ENCODE measurements at regions not wholly inside any gene's neighbourhood (a gene's known extent, or its start where the extent isn't known, plus 50 kb on each side); places are given as distances from the start of the nearest gene placed in this dataset.

- TF ChIP-seq CTCF (IDR thresholded peaks at IDR 0.05; ENCODE audit: low read depth, low read length, missing control alignments), result no peak
- H3K4me3 ChIP-seq (ENCODE audit: low read depth, low read length), result no peak overlapping the region
- in situ Hi-C loops (cut with HindIII; ENCODE audit: low sequenced_read_pairs), result no loop called here
- no peak for DNase-seq (ENCODE audit: low read depth)
Observed at GRCh38 chr1:232551386-232551785, 78.5 kb downstream of the SIPA1L2 start.

GRCh38 chr1:232550007-232550406, 79.9 kb downstream of the SIPA1L2 start:
- TF ChIP-seq CTCF (IDR thresholded peaks at IDR 0.05; ENCODE audit: low read depth, low read length, missing control alignments), result no peak
- in situ Hi-C loops (cut with HindIII; ENCODE audit: low sequenced_read_pairs), result no loop called here
- no peak overlapping the region for H3K4me3 ChIP-seq (ENCODE audit: low read depth, low read length)
- DNase-seq (ENCODE audit: low read depth), result no peak

- TF ChIP-seq CTCF (IDR thresholded peaks at IDR 0.05; ENCODE audit: low read depth, low read length, missing control alignments), result no peak
- DNase-seq (ENCODE audit: low read depth), result no peak
- no peak overlapping the region for H3K4me3 ChIP-seq (ENCODE audit: low read depth, low read length)
- in situ Hi-C loops (cut with HindIII; ENCODE audit: low sequenced_read_pairs), result no loop called here
Observed at GRCh38 chr1:232548691-232549090, 81.2 kb downstream of the SIPA1L2 start.

GRCh38 chr1:232547938-232548484, 81.9 kb downstream of the SIPA1L2 start:
- no peak for DNase-seq (ENCODE audit: low read depth)
- no peak overlapping the region for H3K4me3 ChIP-seq (ENCODE audit: low read depth, low read length)
- TF ChIP-seq CTCF (IDR thresholded peaks at IDR 0.05; ENCODE audit: low read depth, low read length, missing control alignments), result no peak
- in situ Hi-C loops (cut with HindIII; ENCODE audit: low sequenced_read_pairs), result no loop called here

- no peak for TF ChIP-seq CTCF (IDR thresholded peaks at IDR 0.05; ENCODE audit: low read depth, low read length, missing control alignments)
- H3K4me3 ChIP-seq (ENCODE audit: low read depth, low read length), result no peak overlapping the region
- in situ Hi-C loops (cut with HindIII; ENCODE audit: low sequenced_read_pairs), result no loop called here
- DNase-seq (ENCODE audit: low read depth), result no peak
Observed at GRCh38 chr1:232542633-232543593, 87.0 kb downstream of the SIPA1L2 start.

- H3K4me3 ChIP-seq (ENCODE audit: low read depth, low read length), result no peak overlapping the region
- in situ Hi-C loops (cut with HindIII; ENCODE audit: low sequenced_read_pairs), result no loop called here
- TF ChIP-seq CTCF (IDR thresholded peaks at IDR 0.05; ENCODE audit: low read depth, low read length, missing control alignments), result no peak
- no peak for DNase-seq (ENCODE audit: low read depth)
Observed at GRCh38 chr1:232538943-232539302, 91.0 kb downstream of the SIPA1L2 start.
